Liver (tissue), 3 donors: ENCODE measurements at regions not wholly inside any gene's neighbourhood (a gene's known extent, or its start where the extent isn't known, plus 50 kb on each side); places are given as distances from the start of the nearest gene placed in this dataset.

Source experiments
- ATF3 ChIP-seq: IDR thresholded peaks from 2 replicates; pipeline ENCODE4 v1.6.1; 2016; ENCODE audit warnings: antibody characterized with exemption
- EGR1 ChIP-seq, 2 donors: IDR thresholded peaks; 2 replicates each; pipeline ENCODE4 v1.6.1; 2016 to 2018; ENCODE audit warnings: antibody characterized with exemption in 2 of 2, low read depth in 2 of 2
- MAX ChIP-seq: IDR thresholded peaks from 2 replicates; pipeline ENCODE4 v1.6.1; 2016; ENCODE audit warnings: antibody characterized with exemption
- RAD21 ChIP-seq, 2 donors: IDR thresholded peaks; 2 replicates each; pipeline ENCODE4 v1.6.1; 2016; ENCODE audit warnings: antibody characterized with exemption in 2 of 2, mild to moderate bottlenecking in 2 of 2
- RXRA ChIP-seq, 2 donors: IDR thresholded peaks; 2 replicates each; pipeline ENCODE4 v1.6.1; 2017 to 2018; ENCODE audit warnings: antibody characterized with exemption in 2 of 2, mild to moderate bottlenecking in 1 of 2
- SP1 ChIP-seq: IDR thresholded peaks from 2 replicates; pipeline ENCODE4 v1.6.1; 2018; ENCODE audit warnings: antibody characterized with exemption, mild to moderate bottlenecking
- TAF1 ChIP-seq: conservative IDR thresholded peaks from 2 replicates; pipeline ENCODE4 v1.6.1; 2016; ENCODE audit warnings: antibody characterized with exemption, mild to moderate bottlenecking
- YY1 ChIP-seq: IDR thresholded peaks from 2 replicates; pipeline ENCODE4 v1.6.1; 2016; ENCODE audit warnings: antibody characterized with exemption, mild to moderate bottlenecking
- TF ChIP-seq, protein P1 (sequence below): fragments of 150-350 bp; IDR thresholded peaks from 2 replicates; pipeline ENCODE4 v1.5.1; 2017; ENCODE audit warnings: improper control_type of control experiment, low read depth, low read length; ENCODE audit not compliant: missing input control
- TF ChIP-seq, protein P2 (sequence below): IDR thresholded peaks from 2 replicates; pipeline ENCODE4 v1.6.1; 2016; ENCODE audit warnings: antibody characterized with exemption, mild to moderate bottlenecking
- TF ChIP-seq, protein P3 (sequence below): IDR thresholded peaks from 2 replicates; pipeline ENCODE4 v1.6.1; 2016; ENCODE audit warnings: antibody characterized with exemption
- donor health status: healthy.
- donor health status: healthy.

DNA sequence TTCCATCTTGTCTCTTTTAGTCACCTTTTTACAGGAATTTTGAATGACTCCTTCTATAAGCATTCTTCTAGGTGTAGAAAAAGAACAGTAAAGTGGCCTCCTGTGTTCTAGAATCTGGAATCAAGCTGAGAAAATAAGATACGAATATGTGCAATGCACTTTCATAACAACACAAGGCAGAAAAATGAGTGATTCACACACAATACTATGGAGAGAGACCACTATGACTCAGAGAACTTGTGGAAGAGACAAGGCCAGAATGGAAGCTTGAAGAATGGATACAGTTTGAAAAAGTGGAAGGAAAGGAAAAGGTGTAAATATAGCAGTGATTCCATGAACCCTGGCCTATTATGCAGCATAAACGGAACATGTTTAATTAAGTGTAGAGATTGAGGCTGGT, 57.1 kb upstream of the SAMSN1 start:
- TF ChIP-seq, protein P1, sequence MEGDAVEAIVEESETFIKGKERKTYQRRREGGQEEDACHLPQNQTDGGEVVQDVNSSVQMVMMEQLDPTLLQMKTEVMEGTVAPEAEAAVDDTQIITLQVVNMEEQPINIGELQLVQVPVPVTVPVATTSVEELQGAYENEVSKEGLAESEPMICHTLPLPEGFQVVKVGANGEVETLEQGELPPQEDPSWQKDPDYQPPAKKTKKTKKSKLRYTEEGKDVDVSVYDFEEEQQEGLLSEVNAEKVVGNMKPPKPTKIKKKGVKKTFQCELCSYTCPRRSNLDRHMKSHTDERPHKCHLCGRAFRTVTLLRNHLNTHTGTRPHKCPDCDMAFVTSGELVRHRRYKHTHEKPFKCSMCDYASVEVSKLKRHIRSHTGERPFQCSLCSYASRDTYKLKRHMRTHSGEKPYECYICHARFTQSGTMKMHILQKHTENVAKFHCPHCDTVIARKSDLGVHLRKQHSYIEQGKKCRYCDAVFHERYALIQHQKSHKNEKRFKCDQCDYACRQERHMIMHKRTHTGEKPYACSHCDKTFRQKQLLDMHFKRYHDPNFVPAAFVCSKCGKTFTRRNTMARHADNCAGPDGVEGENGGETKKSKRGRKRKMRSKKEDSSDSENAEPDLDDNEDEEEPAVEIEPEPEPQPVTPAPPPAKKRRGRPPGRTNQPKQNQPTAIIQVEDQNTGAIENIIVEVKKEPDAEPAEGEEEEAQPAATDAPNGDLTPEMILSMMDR: no peak
- TF ChIP-seq, protein P2, sequence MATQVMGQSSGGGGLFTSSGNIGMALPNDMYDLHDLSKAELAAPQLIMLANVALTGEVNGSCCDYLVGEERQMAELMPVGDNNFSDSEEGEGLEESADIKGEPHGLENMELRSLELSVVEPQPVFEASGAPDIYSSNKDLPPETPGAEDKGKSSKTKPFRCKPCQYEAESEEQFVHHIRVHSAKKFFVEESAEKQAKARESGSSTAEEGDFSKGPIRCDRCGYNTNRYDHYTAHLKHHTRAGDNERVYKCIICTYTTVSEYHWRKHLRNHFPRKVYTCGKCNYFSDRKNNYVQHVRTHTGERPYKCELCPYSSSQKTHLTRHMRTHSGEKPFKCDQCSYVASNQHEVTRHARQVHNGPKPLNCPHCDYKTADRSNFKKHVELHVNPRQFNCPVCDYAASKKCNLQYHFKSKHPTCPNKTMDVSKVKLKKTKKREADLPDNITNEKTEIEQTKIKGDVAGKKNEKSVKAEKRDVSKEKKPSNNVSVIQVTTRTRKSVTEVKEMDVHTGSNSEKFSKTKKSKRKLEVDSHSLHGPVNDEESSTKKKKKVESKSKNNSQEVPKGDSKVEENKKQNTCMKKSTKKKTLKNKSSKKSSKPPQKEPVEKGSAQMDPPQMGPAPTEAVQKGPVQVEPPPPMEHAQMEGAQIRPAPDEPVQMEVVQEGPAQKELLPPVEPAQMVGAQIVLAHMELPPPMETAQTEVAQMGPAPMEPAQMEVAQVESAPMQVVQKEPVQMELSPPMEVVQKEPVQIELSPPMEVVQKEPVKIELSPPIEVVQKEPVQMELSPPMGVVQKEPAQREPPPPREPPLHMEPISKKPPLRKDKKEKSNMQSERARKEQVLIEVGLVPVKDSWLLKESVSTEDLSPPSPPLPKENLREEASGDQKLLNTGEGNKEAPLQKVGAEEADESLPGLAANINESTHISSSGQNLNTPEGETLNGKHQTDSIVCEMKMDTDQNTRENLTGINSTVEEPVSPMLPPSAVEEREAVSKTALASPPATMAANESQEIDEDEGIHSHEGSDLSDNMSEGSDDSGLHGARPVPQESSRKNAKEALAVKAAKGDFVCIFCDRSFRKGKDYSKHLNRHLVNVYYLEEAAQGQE: no peak
- no peak for TF ChIP-seq ATF3
- TF ChIP-seq TAF1: no peak
- no peak for TF ChIP-seq RAD21 (IDR thresholded peaks at IDR 0.05)
- TF ChIP-seq EGR1 (IDR thresholded peaks at IDR 0.05; ENCODE audit: low read depth in 2 of 2): no peak
- no peak for TF ChIP-seq MAX
- no peak for TF ChIP-seq YY1
- TF ChIP-seq, protein P3, sequence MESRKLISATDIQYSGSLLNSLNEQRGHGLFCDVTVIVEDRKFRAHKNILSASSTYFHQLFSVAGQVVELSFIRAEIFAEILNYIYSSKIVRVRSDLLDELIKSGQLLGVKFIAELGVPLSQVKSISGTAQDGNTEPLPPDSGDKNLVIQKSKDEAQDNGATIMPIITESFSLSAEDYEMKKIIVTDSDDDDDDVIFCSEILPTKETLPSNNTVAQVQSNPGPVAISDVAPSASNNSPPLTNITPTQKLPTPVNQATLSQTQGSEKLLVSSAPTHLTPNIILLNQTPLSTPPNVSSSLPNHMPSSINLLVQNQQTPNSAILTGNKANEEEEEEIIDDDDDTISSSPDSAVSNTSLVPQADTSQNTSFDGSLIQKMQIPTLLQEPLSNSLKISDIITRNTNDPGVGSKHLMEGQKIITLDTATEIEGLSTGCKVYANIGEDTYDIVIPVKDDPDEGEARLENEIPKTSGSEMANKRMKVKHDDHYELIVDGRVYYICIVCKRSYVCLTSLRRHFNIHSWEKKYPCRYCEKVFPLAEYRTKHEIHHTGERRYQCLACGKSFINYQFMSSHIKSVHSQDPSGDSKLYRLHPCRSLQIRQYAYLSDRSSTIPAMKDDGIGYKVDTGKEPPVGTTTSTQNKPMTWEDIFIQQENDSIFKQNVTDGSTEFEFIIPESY: no peak
- TF ChIP-seq SP1: no peak
- TF ChIP-seq RXRA (IDR thresholded peaks at IDR 0.05): no peak
